Stomach (tissue), 8 donors: ENCODE measurements at regions not wholly inside any gene's neighbourhood (a gene's known extent, or its start where the extent isn't known, plus 50 kb on each side); places are given as distances from the start of the nearest gene placed in this dataset.

Source experiments
- DNase-seq, 2 donors: peaks; one replicate each; pipeline versions ENCODE4 v3.0.0 to v3.0.0-alpha.2; 2013 to 2019
- H3K27ac ChIP-seq, 5 donors: fragments of 200-600 bp in 4 of 5; sonication (generic) in 4 of 5; one replicate each; pipeline ENCODE4 v1.5.1; 2013 to 2019; ENCODE audit warnings: mild to moderate bottlenecking in 1 of 5, moderate library complexity in 1 of 5
- H3K27me3 ChIP-seq, 3 donors: fragments of 200-600 bp; sonication (generic); one replicate each; pipeline ENCODE4 v1.5.1; 2017 to 2019; ENCODE audit warnings: mixed run types in 1 of 3
- H3K36me3 ChIP-seq, 4 donors: fragments of 200-600 bp; sonication (generic); 1 replicate in 3 of 4; 2 replicates in 1 of 4; pipeline ENCODE4 v1.5.1; 2016 to 2019
- H3K4me1 ChIP-seq, 4 donors: fragments of 200-600 bp; sonication (generic); one replicate each; pipeline ENCODE4 v1.5.1; 2016 to 2019
- H3K4me3 ChIP-seq, 4 donors: fragments of 200-600 bp; sonication (generic) in 3 of 4; one replicate each; pipeline ENCODE4 v1.5.1; 2016 to 2019; ENCODE audit warnings: mild to moderate bottlenecking in 1 of 4
- H3K9me3 ChIP-seq, 4 donors: fragments of 200-600 bp; sonication (generic); one replicate each; pipeline ENCODE4 v1.5.1; 2016 to 2019
- EP300 ChIP-seq: sonication (generic); formaldehyde crosslinking; IDR thresholded peaks from one replicate; pipeline ENCODE4 v1.6.1; 2017; ENCODE audit warnings: antibody characterized with exemption
- POLR2A ChIP-seq, 4 donors: fragments of 450-650 bp; IDR thresholded peaks; one replicate each; pipeline ENCODE4 v1.6.1; 2016; ENCODE audit warnings: antibody characterized with exemption in 4 of 4, control low read depth in 2 of 4, mild to moderate bottlenecking in 1 of 4, moderate library complexity in 1 of 4
- POLR2AphosphoS5 ChIP-seq, 3 donors: sonication (generic); formaldehyde crosslinking; IDR thresholded peaks; one replicate each; pipeline ENCODE4 v1.6.1; 2016; ENCODE audit warnings: antibody characterized with exemption in 3 of 3
- WGBS, 5 donors: extraction: QIAGEN DNeasy Blood & Tissue Kit in 3 of 5; methylation state at CpG; one replicate each; pipeline versions ENCODE4 v1.1.5 to v1.1.7; 2013 to 2018; 5-methylcytosine and 5-hydroxymethylcytosine counted together
- intact Hi-C: fragments of 100-400 bp; cut with DNase I; formaldehyde crosslinking; loops from one replicate; pipeline ENCODE4 v1.15.1; 2023; ENCODE audit warnings: low total_unique reads
- TF ChIP-seq, protein P1 (sequence below), 7 experiments: fragments of 450-650 bp in 4 of 7; fragments of 200-600 bp in 3 of 7; sonication (generic) in 3 of 7; IDR thresholded peaks; one replicate each; pipeline ENCODE4 v1.5.1; 2016 to 2019; ENCODE audit warnings: antibody characterized with exemption in 7 of 7, control low read depth in 2 of 7, mild to moderate bottlenecking in 1 of 7
- donor health status: healthy with polysubstance abuse.
- donor health status: Bipolar disorder and iron deficiency.
- donor health status: healthy.

DNA sequence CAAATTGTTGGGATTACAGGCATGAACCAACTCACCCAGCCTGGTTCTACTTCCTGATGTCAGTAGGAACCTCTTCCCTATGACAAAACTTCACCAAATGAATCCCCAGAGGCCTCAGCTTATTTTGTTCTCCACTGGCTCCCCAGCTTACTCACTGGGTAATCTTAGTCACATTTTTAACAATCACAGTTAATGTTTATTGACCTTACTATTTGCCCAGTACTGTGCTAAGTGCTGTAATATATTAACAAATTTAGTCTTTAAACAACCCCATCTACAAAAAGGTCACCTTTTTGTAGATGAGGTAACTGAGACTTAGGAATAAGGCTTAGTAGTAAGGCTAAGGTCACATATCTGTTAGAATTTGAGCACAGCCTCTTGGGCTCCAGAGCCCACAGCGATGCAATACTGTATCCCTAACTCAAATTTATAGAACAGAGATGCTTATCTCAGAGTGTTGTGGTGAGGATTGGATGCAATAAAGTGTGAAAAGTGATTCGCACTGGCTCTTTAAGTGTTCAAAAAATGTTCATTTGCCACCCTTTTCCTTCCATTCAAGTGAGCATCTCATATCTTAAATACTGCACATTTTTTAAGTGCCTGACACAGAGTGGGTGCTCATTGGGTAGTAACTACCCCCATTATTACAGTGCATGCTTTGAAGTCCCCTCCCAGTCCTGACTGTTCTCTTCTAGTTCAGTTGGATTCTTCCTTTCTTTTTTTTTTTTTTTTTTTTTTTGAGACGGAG is 146.4 kb upstream of the ARHGAP5 start:
- H3K4me3 ChIP-seq = no peak overlapping the region
- TF ChIP-seq, protein P1, sequence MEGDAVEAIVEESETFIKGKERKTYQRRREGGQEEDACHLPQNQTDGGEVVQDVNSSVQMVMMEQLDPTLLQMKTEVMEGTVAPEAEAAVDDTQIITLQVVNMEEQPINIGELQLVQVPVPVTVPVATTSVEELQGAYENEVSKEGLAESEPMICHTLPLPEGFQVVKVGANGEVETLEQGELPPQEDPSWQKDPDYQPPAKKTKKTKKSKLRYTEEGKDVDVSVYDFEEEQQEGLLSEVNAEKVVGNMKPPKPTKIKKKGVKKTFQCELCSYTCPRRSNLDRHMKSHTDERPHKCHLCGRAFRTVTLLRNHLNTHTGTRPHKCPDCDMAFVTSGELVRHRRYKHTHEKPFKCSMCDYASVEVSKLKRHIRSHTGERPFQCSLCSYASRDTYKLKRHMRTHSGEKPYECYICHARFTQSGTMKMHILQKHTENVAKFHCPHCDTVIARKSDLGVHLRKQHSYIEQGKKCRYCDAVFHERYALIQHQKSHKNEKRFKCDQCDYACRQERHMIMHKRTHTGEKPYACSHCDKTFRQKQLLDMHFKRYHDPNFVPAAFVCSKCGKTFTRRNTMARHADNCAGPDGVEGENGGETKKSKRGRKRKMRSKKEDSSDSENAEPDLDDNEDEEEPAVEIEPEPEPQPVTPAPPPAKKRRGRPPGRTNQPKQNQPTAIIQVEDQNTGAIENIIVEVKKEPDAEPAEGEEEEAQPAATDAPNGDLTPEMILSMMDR (IDR thresholded peaks at IDR 0.05) = no peak
- no peak for TF ChIP-seq POLR2A (IDR thresholded peaks at IDR 0.05)
- TF ChIP-seq EP300 = no peak
- no peak for TF ChIP-seq POLR2AphosphoS5 (IDR thresholded peaks at IDR 0.05)
- H3K9me3 ChIP-seq = no peaks in the 10 kb centered on the region
- no peak overlapping the region for H3K27ac ChIP-seq
- H3K27me3 ChIP-seq = no peaks in the 10 kb centered on the region
- no peaks in the 10 kb centered on the region for H3K36me3 ChIP-seq
- H3K4me1 ChIP-seq = peaks cover 0 to 33% (median 14%) of the 10 kb centered on the region in 4 donors
- 77 to 94% (median 91%) methylated on average over 3 of the region's 3 CpGs for WGBS, 5 donors
- no peak for DNase-seq
- intact Hi-C loops = no loop called here

DNA sequence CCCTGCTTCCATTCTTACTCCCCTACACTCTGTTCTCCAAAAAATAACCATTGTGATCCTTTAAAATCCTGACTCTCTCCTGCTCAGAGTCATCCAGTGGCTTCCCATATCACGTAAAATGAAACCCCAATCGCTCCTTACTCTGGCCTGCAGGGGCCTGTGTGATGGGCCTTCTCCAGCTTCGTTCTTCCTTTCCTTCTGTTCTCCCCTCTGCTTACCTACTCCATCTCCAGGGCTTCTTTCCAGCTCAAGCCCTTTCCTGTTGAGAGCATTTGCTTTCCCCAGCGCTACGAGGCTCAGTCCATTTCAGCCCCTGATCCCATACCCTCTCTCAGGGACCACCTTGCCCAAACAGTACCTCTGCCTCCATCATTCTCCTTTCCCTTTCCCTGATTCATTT is 144.4 kb upstream of the ARHGAP5 start:
- DNase-seq = no peak
- no peaks in the 10 kb centered on the region for H3K27me3 ChIP-seq
- no peak overlapping the region for H3K27ac ChIP-seq
- intact Hi-C loops = no loop called here
- H3K36me3 ChIP-seq = no peaks in the 10 kb centered on the region
- H3K4me1 ChIP-seq = peaks cover 0 to 18% (median 7%) of the 10 kb centered on the region in 4 donors
- H3K9me3 ChIP-seq = no peaks in the 10 kb centered on the region
- 85 to 88% (median 87%) methylated on average over 5 of the region's 5 CpGs for WGBS, 5 donors
- TF ChIP-seq, protein P1 (IDR thresholded peaks at IDR 0.05) = no peak
- TF ChIP-seq POLR2AphosphoS5 (IDR thresholded peaks at IDR 0.05) = no peak
- TF ChIP-seq POLR2A (IDR thresholded peaks at IDR 0.05) = no peak
- no peak for TF ChIP-seq EP300
- no peak overlapping the region for H3K4me3 ChIP-seq

DNA sequence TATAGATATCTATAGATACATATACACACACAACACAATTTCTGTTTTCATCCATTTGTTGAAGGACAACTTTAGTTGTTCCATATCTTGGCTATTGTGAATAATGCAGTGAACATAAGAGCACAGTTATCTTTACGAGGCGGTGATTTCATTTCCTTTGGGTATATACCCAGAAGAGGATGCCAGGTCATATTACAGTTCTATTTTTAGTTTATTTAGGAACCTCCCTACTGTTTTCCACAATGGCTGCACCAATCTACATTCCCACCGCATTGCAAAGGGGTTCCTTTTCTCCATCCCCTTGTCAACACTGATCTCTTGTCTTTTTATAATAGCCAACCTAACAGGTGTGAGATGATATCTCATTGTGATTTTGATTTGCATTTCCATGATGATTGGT is 143.4 kb upstream of the ARHGAP5 start:
- 48 to 67% (median 63%) methylated on average over 3 of the region's 3 CpGs for WGBS, 5 donors
- Histone ChIP-seq H3K36me3 (no peaks in the 10 kb centered on the region), H3K4me3 (no peak overlapping the region), H3K9me3 (no peaks in the 10 kb centered on the region), H3K27me3 (no peaks in the 10 kb centered on the region), H3K27ac (no peak overlapping the region), H3K4me1 (peaks cover 0 to 11% (median 2%) of the 10 kb centered on the region in 4 donors)
- DNase-seq = no peak
- TF ChIP-seq POLR2AphosphoS5 (IDR thresholded peaks at IDR 0.05) = no peak
- TF ChIP-seq POLR2A (IDR thresholded peaks at IDR 0.05) = no peak
- TF ChIP-seq, protein P1 (IDR thresholded peaks at IDR 0.05) = no peak
- TF ChIP-seq EP300 = no peak
- intact Hi-C loops = no loop called here

DNA sequence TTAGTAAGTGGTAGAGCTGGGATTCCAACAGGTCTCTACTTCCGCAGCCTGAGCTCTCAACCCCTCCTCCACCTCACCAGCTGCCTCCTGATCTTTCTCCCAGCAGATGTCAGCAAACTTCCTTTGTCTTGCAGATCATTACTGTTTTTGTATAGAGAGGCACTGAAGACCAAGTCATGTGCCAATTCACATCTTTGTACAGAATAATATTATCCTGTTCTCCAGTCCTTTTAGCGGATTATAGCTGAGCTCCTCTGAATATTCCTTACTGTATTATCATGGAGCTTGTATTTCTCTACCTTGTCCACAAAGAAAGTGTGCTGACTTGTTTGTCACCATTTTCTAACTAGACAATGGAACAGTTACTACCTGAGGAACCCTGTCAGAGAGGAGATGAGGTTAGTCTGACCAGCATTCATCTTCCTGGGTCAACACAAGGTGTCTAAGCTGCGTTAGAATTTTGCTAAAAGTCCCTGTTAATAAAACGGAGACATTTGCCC is 142.3 kb upstream of the ARHGAP5 start:
- peak in 1 of 2 donors; percentile 82 for DNase-seq
- Histone ChIP-seq H3K4me3 (no peak overlapping the region), H3K27me3 (no peaks in the 10 kb centered on the region), H3K4me1 (peaks cover 0 to 11% (median 2%) of the 10 kb centered on the region in 4 donors), H3K36me3 (no peaks in the 10 kb centered on the region), H3K27ac (no peak overlapping the region), H3K9me3 (no peaks in the 10 kb centered on the region)
- 52 to 64% (median 58%) methylated on average over 4 of the region's 4 CpGs for WGBS, 5 donors
- TF ChIP-seq, protein P1 (IDR thresholded peaks at IDR 0.05) = peak in 1 of 7 experiments; percentile 25
- no peak for TF ChIP-seq POLR2AphosphoS5 (IDR thresholded peaks at IDR 0.05)
- intact Hi-C loops = no loop called here
